ENCODE measurements at regions not wholly inside any gene's neighbourhood (a gene's known extent, or its start where the extent isn't known, plus 50 kb on each side); places are given as distances from the start of the nearest gene placed in this dataset.

DNA sequence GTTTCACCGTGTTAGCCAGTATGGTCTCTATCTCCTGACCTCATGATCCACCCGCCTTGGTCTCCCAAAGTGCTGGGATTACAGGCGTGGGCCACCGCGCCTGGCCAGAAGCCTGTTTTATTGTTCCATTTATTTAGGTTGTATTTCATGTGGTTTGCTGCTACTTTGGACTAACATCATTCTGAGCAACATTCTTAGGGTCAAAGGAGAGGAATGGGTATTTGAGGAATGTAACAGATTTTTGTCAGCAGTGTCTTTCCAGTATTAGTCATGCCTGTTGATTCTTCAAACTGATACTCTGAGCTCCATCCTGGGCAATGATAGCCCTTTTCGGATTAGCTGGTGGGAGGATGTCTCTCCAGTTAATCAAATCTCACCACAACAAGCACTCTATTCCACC is 213.0 kb upstream of the CITED2 start:
- TF ChIP-seq CTCF (conservative IDR thresholded peaks at IDR 0.05) (no peak), EZH2 (IDR thresholded peaks at IDR 0.05; ENCODE audit: low read depth) (no peak)

Measured in PC-9 (cell line).